GM12891 (cell line): ENCODE measurements at regions not wholly inside any gene's neighbourhood (a gene's known extent, or its start where the extent isn't known, plus 50 kb on each side); places are given as distances from the start of the nearest gene placed in this dataset.
"Not testable (repeated sequence)": the region's sequence is repeated elsewhere in the genome, so short reads cannot be mapped to it uniquely, and the experiment has no call there.

Experiments used
- DNase-seq: peaks from one replicate; pipeline ENCODE4 v3.0.0; 2011; ENCODE audit warnings: low spot score; ENCODE audit not compliant: insufficient read length
- FAIRE-seq: peaks from 2 replicates; lab custom pipeline; 2011; peaks lifted over from hg19 to GRCh38; lab: Jason Lieb, UNC
- PAX5 ChIP-seq: IDR thresholded peaks from 2 replicates; pipeline ENCODE4 v1.6.1; 2011; ENCODE audit warnings: low read length, moderate library complexity, mild to moderate bottlenecking; ENCODE audit not compliant: insufficient read depth, severe bottlenecking
- POLR2A ChIP-seq: IDR thresholded peaks from 2 replicates; pipeline ENCODE4 v1.6.1; 2011; ENCODE audit warnings: low read depth, low read length, control low read depth
- POLR2AphosphoS5 ChIP-seq: IDR thresholded peaks from 2 replicates; pipeline ENCODE4 v1.6.1; 2011; ENCODE audit warnings: low read depth, low read length, control low read depth
- POU2F2 ChIP-seq: IDR thresholded peaks from 2 replicates; pipeline ENCODE4 v1.6.1; 2011; ENCODE audit warnings: low read depth, mild to moderate bottlenecking, control low read depth, low read length, moderate library complexity
- SPI1 ChIP-seq: IDR thresholded peaks from 2 replicates; pipeline ENCODE4 v1.6.1; 2011; ENCODE audit warnings: low read depth, low read length, control low read depth
- TAF1 ChIP-seq: IDR thresholded peaks from 2 replicates; pipeline ENCODE4 v1.6.1; 2011; ENCODE audit warnings: low read depth, low read length, control low read depth

- FAIRE-seq, result not testable (repeated sequence)
Measured at GRCh38 chr22:16679191-16679834, 86.7 kb upstream of the CCT8L2 start.

GRCh38 chr22:16673433-16673832 lies 80.8 kb upstream of the CCT8L2 start:
- DNase-seq, FAIRE-seq: not testable (repeated sequence)

More at GRCh38 chr22:16679191-16679834, 86.7 kb upstream of the CCT8L2 start:
- not testable (repeated sequence) for DNase-seq

- DNase-seq, result not testable (repeated sequence)
Measured at GRCh38 chr22:16665610-16666009, 73.0 kb upstream of the CCT8L2 start.

GRCh38 chr22:16662330-16662729 lies 69.7 kb upstream of the CCT8L2 start:
- not testable (repeated sequence) for FAIRE-seq, DNase-seq

More at GRCh38 chr22:16665610-16666009, 73.0 kb upstream of the CCT8L2 start:
- FAIRE-seq, result not testable (repeated sequence)

- not testable (repeated sequence) for FAIRE-seq, DNase-seq
Measured at GRCh38 chr22:16660989-16661388, 68.4 kb upstream of the CCT8L2 start.

- not testable (repeated sequence) for DNase-seq, FAIRE-seq
Measured at GRCh38 chr22:16660570-16660969, 68.0 kb upstream of the CCT8L2 start.

GRCh38 chr22:16659273-16659834 lies 66.7 kb upstream of the CCT8L2 start:
- not testable (repeated sequence) for DNase-seq, FAIRE-seq

- no peak for DNase-seq
- FAIRE-seq, result no peak
- TF ChIP-seq TAF1 (no peak), POLR2AphosphoS5 (no peak), POLR2A (no peak), PAX5 (no peak), SPI1 (no peak), POU2F2 (no peak)
Measured at GRCh38 chr22:16658068-16658467, 65.5 kb upstream of the CCT8L2 start.

GRCh38 chr22:16654882-16655281 lies 62.3 kb upstream of the CCT8L2 start:
- FAIRE-seq (no peak), DNase-seq (no peak)
- TF ChIP-seq SPI1 (no peak), POU2F2 (no peak), POLR2AphosphoS5 (no peak), POLR2A (no peak), TAF1 (no peak), PAX5 (no peak)

GRCh38 chr22:16654336-16654735 lies 61.7 kb upstream of the CCT8L2 start:
- not testable (repeated sequence) for FAIRE-seq

GRCh38 chr22:16653222-16653621 lies 60.6 kb upstream of the CCT8L2 start:
- not testable (repeated sequence) for FAIRE-seq, DNase-seq

More at GRCh38 chr22:16654336-16654735, 61.7 kb upstream of the CCT8L2 start:
- not testable (repeated sequence) for DNase-seq

GRCh38 chr22:16651217-16651616 lies 58.6 kb upstream of the CCT8L2 start:
- DNase-seq (no peak), FAIRE-seq (no peak)
- TF ChIP-seq POU2F2, result no peak
- TF ChIP-seq PAX5, result no peak
- TF ChIP-seq TAF1, result no peak
- no peak for TF ChIP-seq POLR2AphosphoS5
- no peak for TF ChIP-seq POLR2A
- no peak for TF ChIP-seq SPI1
